WTC11 (cell line): ENCODE measurements at regions not wholly inside any gene's neighbourhood (a gene's known extent, or its start where the extent isn't known, plus 50 kb on each side); places are given as distances from the start of the nearest gene placed in this dataset.

Source experiments
- ATAC-seq: fragments of 200-7000 bp; cut with Tn5 transposase; 2 replicates; pipeline ENCODE4 v1.10.0; 2021; ENCODE audit warnings: mild to moderate bottlenecking, moderate library complexity
- CTCF ChIA-PET: fragments of 300-600 bp; sonication (Branson Sonifier 250); formaldehyde crosslinking; loops from one replicate; lab custom pipeline; 2021; ENCODE audit warnings: antibody characterized with exemption; lab: Charles Lee
- POLR2A ChIA-PET: fragments of 350-600 bp; sonication (Branson Sonifier 250); formaldehyde crosslinking; loops from one replicate; lab custom pipeline; 2021; ENCODE audit warnings: antibody characterized with exemption; lab: Charles Lee
- DNase-seq: peaks from one replicate; pipeline ENCODE4 v3.0.0; 2021; ENCODE audit warnings: low spot score
- H3K27ac Mint-ChIP-seq: 2 replicates; pipeline ENCODE4 v1.8.0; 2021; ENCODE audit warnings: mixed read lengths
- H3K27me3 Mint-ChIP-seq: 2 replicates; pipeline ENCODE4 v1.8.0; 2021; ENCODE audit warnings: low read depth, mild to moderate bottlenecking, moderate library complexity, mixed read lengths
- H3K36me3 Mint-ChIP-seq: 2 replicates; pipeline ENCODE4 v1.8.0; 2021; ENCODE audit warnings: mixed read lengths
- H3K4me1 Mint-ChIP-seq: 2 replicates; pipeline ENCODE4 v1.8.0; 2022; ENCODE audit warnings: mixed read lengths
- H3K4me3 Mint-ChIP-seq: 2 replicates; pipeline ENCODE4 v1.8.0; 2021; ENCODE audit warnings: mild to moderate bottlenecking, moderate library complexity, mixed read lengths
- H3K9me3 Mint-ChIP-seq: 2 replicates; pipeline ENCODE4 v1.8.0; 2021; ENCODE audit warnings: mixed read lengths
- ATF1 ChIP-seq: sonication (generic); formaldehyde crosslinking; IDR thresholded peaks from 2 replicates; pipeline ENCODE4 v1.8.1; 2023; ENCODE audit warnings: mild to moderate bottlenecking, moderate library complexity, missing genetic modification reagents
- ATF3 ChIP-seq: sonication (generic); formaldehyde crosslinking; conservative IDR thresholded peaks from 2 replicates; pipeline ENCODE4 v1.8.1; 2022; ENCODE audit warnings: mild to moderate bottlenecking, missing genetic modification reagents
- CREM ChIP-seq: sonication (generic); formaldehyde crosslinking; IDR thresholded peaks from 2 replicates; pipeline ENCODE4 v1.8.1; 2022; ENCODE audit warnings: mild to moderate bottlenecking, missing genetic modification reagents, moderate library complexity
- CTCF ChIP-seq: fragments of 200-600 bp; IDR thresholded peaks from 2 replicates; pipeline ENCODE4 v1.8.0; 2022; ENCODE audit warnings: antibody characterized with exemption
- E2F1 ChIP-seq: sonication (generic); formaldehyde crosslinking; IDR thresholded peaks from 2 replicates; pipeline ENCODE4 v1.8.0; 2022; ENCODE audit warnings: mild to moderate bottlenecking, missing genetic modification reagents
- FOXK1 ChIP-seq: sonication (generic); formaldehyde crosslinking; IDR thresholded peaks from 2 replicates; pipeline ENCODE4 v1.8.0; 2022; ENCODE audit warnings: mild to moderate bottlenecking, moderate library complexity, missing genetic modification reagents
- FOXP4 ChIP-seq: sonication (generic); formaldehyde crosslinking; IDR thresholded peaks from 2 replicates; pipeline ENCODE4 v1.8.0; 2022; ENCODE audit warnings: mild to moderate bottlenecking, missing genetic modification reagents
- GTF2I ChIP-seq: fragments of 250-450 bp; sonication (Bioruptor Pico); conservative IDR thresholded peaks from 2 replicates; pipeline ENCODE4 v1.4.0; 2021; ENCODE audit warnings: mild to moderate bottlenecking
- HMGXB4 ChIP-seq: sonication (generic); formaldehyde crosslinking; IDR thresholded peaks from 2 replicates; pipeline ENCODE4 v1.8.1; 2023; ENCODE audit warnings: mild to moderate bottlenecking, moderate library complexity, missing genetic modification reagents
- NR1H2 ChIP-seq: sonication (generic); formaldehyde crosslinking; IDR thresholded peaks from 2 replicates; pipeline ENCODE4 v1.9.0; 2021; ENCODE audit warnings: mild to moderate bottlenecking, moderate library complexity, missing genetic modification reagents
- OVOL2 ChIP-seq: fragments of 250-450 bp; sonication (Bioruptor Pico); IDR thresholded peaks from 2 replicates; pipeline ENCODE4 v1.9.0; 2021; ENCODE audit warnings: mild to moderate bottlenecking, borderline replicate concordance
- SMAD3 ChIP-seq: sonication (generic); formaldehyde crosslinking; IDR thresholded peaks from 2 replicates; pipeline ENCODE4 v1.8.0; 2022; ENCODE audit warnings: missing genetic modification reagents, mild to moderate bottlenecking, borderline replicate concordance
- SOX15 ChIP-seq: fragments of 250-450 bp; sonication (Bioruptor Pico); IDR thresholded peaks from 2 replicates; pipeline ENCODE4 v1.9.0; 2021; ENCODE audit warnings: mild to moderate bottlenecking
- TCF7 ChIP-seq: sonication (generic); formaldehyde crosslinking; IDR thresholded peaks from 2 replicates; pipeline ENCODE4 v1.8.0; 2022; ENCODE audit warnings: mild to moderate bottlenecking, low read depth, missing genetic modification reagents, moderate library complexity
- TEAD4 ChIP-seq: sonication (generic); formaldehyde crosslinking; IDR thresholded peaks from 2 replicates; pipeline ENCODE4 v1.8.0; 2022; ENCODE audit warnings: mild to moderate bottlenecking, missing genetic modification reagents
- TP53 ChIP-seq: sonication (generic); formaldehyde crosslinking; IDR thresholded peaks from 2 replicates; pipeline ENCODE4 v1.8.1; 2023; ENCODE audit warnings: mild to moderate bottlenecking, missing genetic modification reagents
- ZBTB21 ChIP-seq: sonication (generic); formaldehyde crosslinking; IDR thresholded peaks from 2 replicates; pipeline ENCODE4 v1.8.1; 2023; ENCODE audit warnings: mild to moderate bottlenecking, missing genetic modification reagents, borderline replicate concordance
- ZNF121 ChIP-seq: sonication (generic); formaldehyde crosslinking; IDR thresholded peaks from 2 replicates; pipeline ENCODE4 v1.8.0; 2023; ENCODE audit warnings: missing genetic modification reagents
- ZNF138 ChIP-seq: sonication (generic); formaldehyde crosslinking; conservative IDR thresholded peaks from 2 replicates; pipeline ENCODE4 v1.8.1; 2022; ENCODE audit warnings: mild to moderate bottlenecking, moderate library complexity, missing genetic modification reagents
- ZNF317 ChIP-seq: sonication (generic); formaldehyde crosslinking; IDR thresholded peaks from 2 replicates; pipeline ENCODE4 v1.8.1; 2023; ENCODE audit warnings: low read depth, mild to moderate bottlenecking, moderate library complexity, missing genetic modification reagents, borderline replicate concordance
- ZNF423 ChIP-seq: fragments of 250-450 bp; sonication (Bioruptor Pico); IDR thresholded peaks from 2 replicates; pipeline ENCODE4 v2.1.2; 2022; ENCODE audit warnings: mild to moderate bottlenecking, moderate library complexity
- ZNF532 ChIP-seq: fragments of 250-450 bp; sonication (Bioruptor Pico); IDR thresholded peaks from 2 replicates; pipeline ENCODE4 v1.9.0; 2021; ENCODE audit warnings: mild to moderate bottlenecking, borderline replicate concordance
- ZNF671 ChIP-seq: fragments of 250-450 bp; sonication (Bioruptor Pico); IDR thresholded peaks from 2 replicates; pipeline ENCODE4 v1.8.0; 2021; ENCODE audit warnings: mild to moderate bottlenecking
- ZSCAN18 ChIP-seq: fragments of 250-450 bp; sonication (Bioruptor Pico); IDR thresholded peaks from 2 replicates; pipeline ENCODE4 v2.1.2; 2022; ENCODE audit warnings: mild to moderate bottlenecking, moderate library complexity

- TF ChIP-seq SOX15 (CRISPR knock-in tag) (no peak), TCF7 (CRISPR knock-in tag) (no peak), ZNF671 (CRISPR knock-in tag) (no peak), CTCF (no peak), OVOL2 (CRISPR knock-in tag) (no peak), TP53 (no peak), CREM (no peak), SMAD3 (no peak), ZNF423 (CRISPR knock-in tag) (peak; percentile 31), ATF1 (no peak), TEAD4 (CRISPR knock-in tag) (no peak), ATF3 (CRISPR knock-in tag) (no peak), HMGXB4 (CRISPR knock-in tag) (no peak), NR1H2 (CRISPR knock-in tag) (no peak), FOXK1 (CRISPR knock-in tag) (no peak; the same call in 1 of the 2 replicates), ZNF138 (CRISPR knock-in tag) (no peak), FOXP4 (peak; percentile 61; the same call in 1 of the 2 replicates), ZSCAN18 (CRISPR knock-in tag) (no peak), ZBTB21 (CRISPR knock-in tag) (no peak)
These were observed 108.2 kb upstream of the EGR2 start (continued) for GRCh38 chr10:62924344-62924748.

- POLR2A ChIA-PET, result no interaction called here
- no peak for ATAC-seq
- Mint-ChIP-seq H3K27me3 (no peaks in the 10 kb centered on the region), H3K4me1 (peaks cover 6% of the 10 kb centered on the region; the same call in 1 of the 2 replicates), H3K36me3 (no peaks in the 10 kb centered on the region), H3K9me3 (no peaks in the 10 kb centered on the region; the same call in 1 of the 2 replicates), H3K4me3 (no peak overlapping the region), H3K27ac (no peak overlapping the region)
- CTCF ChIA-PET, result no interaction called here
- TF ChIP-seq ZNF317 (CRISPR knock-in tag) (no peak), E2F1 (no peak), ATF3 (CRISPR knock-in tag) (no peak), GTF2I (CRISPR knock-in tag) (no peak), FOXK1 (CRISPR knock-in tag) (no peak), ZNF121 (CRISPR knock-in tag) (no peak), ZNF532 (CRISPR knock-in tag) (no peak)
- DNase-seq, result no peak
These were observed 103.6 kb upstream of the EGR2 start for GRCh38 chr10:62919776-62920175.
